H9 (cell line): ENCODE measurements at regions not wholly inside any gene's neighbourhood (a gene's known extent, or its start where the extent isn't known, plus 50 kb on each side); places are given as distances from the start of the nearest gene placed in this dataset.

Experiments
- DNase-seq: peaks from one replicate; pipeline ENCODE4 v3.0.0-alpha.2; 2017
- H2AFZ ChIP-seq: one replicate; pipeline ENCODE4 v1.6.1; 2013; ENCODE audit warnings: mild to moderate bottlenecking, low read length, control low read depth, moderate library complexity
- H2AK5ac ChIP-seq: 2 replicates; pipeline ENCODE4 v1.6.1; 2013; ENCODE audit warnings: low read length, control low read depth, mixed read lengths; ENCODE audit not compliant: insufficient read length
- H2BK120ac ChIP-seq: one replicate; pipeline ENCODE4 v1.6.1; 2013; ENCODE audit warnings: low read depth, mild to moderate bottlenecking, low read length, control low read depth, inconsistent platforms; ENCODE audit not compliant: poor library complexity, severe bottlenecking
- H2BK12ac ChIP-seq: 2 replicates; pipeline ENCODE4 v1.6.1; 2013; ENCODE audit warnings: low read length, control low read depth, mixed read lengths, low read depth; ENCODE audit not compliant: insufficient read length
- H2BK15ac ChIP-seq: 2 replicates; pipeline ENCODE4 v1.6.1; 2013; ENCODE audit warnings: low read depth, low read length, control low read depth
- H2BK20ac ChIP-seq: one replicate; pipeline ENCODE4 v1.6.1; 2013; ENCODE audit warnings: low read depth, mild to moderate bottlenecking, low read length, control low read depth, inconsistent platforms; ENCODE audit not compliant: poor library complexity, severe bottlenecking
- H2BK5ac ChIP-seq: 2 replicates; pipeline ENCODE4 v1.6.1; 2013; ENCODE audit warnings: low read length, control low read depth, mixed read lengths; ENCODE audit not compliant: insufficient read length
- H3K14ac ChIP-seq: 2 replicates; pipeline ENCODE4 v1.6.1; 2013; ENCODE audit warnings: low read length, control low read depth; ENCODE audit not compliant: insufficient read depth
- H3K18ac ChIP-seq: 2 replicates; pipeline ENCODE4 v1.6.1; 2013; ENCODE audit warnings: low read depth, mild to moderate bottlenecking, mixed read lengths, low read length, control low read depth; ENCODE audit not compliant: insufficient read length
- H3K23ac ChIP-seq: 2 replicates; pipeline ENCODE4 v1.6.1; 2013; ENCODE audit warnings: low read length, control low read depth, mixed read lengths, low read depth; ENCODE audit not compliant: insufficient read length
- H3K23me2 ChIP-seq: 2 replicates; pipeline ENCODE4 v1.6.1; 2013; ENCODE audit warnings: low read depth, mild to moderate bottlenecking, mixed read lengths, low read length, control low read depth; ENCODE audit not compliant: insufficient read length, poor library complexity, severe bottlenecking
- H3K27ac ChIP-seq: 2 replicates; pipeline ENCODE4 v1.5.1; 2013; ENCODE audit warnings: low read length, control low read depth, mixed read lengths, low read depth; ENCODE audit not compliant: insufficient read length
- H3K27me3 ChIP-seq: 2 replicates; pipeline ENCODE4 v1.6.1; 2013; ENCODE audit warnings: low read length, control low read depth, inconsistent platforms; ENCODE audit not compliant: insufficient read depth
- H3K4ac ChIP-seq: 2 replicates; pipeline ENCODE4 v1.6.1; 2013; ENCODE audit warnings: low read depth, mild to moderate bottlenecking, control low read depth, inconsistent platforms, low read length, moderate library complexity
- H3K4me1 ChIP-seq: 2 replicates; pipeline ENCODE4 v1.6.1; 2013; ENCODE audit warnings: low read length, control low read depth, inconsistent platforms; ENCODE audit not compliant: insufficient read depth
- H3K4me2 ChIP-seq: 2 replicates; pipeline ENCODE4 v1.6.1; 2013; ENCODE audit warnings: low read length, control low read depth, mixed read lengths; ENCODE audit not compliant: insufficient read length, insufficient read depth
- H3K56ac ChIP-seq: 2 replicates; pipeline ENCODE4 v1.6.1; 2013; ENCODE audit warnings: low read depth, mild to moderate bottlenecking, mixed read lengths, low read length, control low read depth; ENCODE audit not compliant: insufficient read length
- H3K79me1 ChIP-seq: 2 replicates; pipeline ENCODE4 v1.6.1; 2013; ENCODE audit warnings: low read depth, mild to moderate bottlenecking, moderate library complexity, low read length, control low read depth, inconsistent platforms; ENCODE audit not compliant: insufficient read depth, poor library complexity, severe bottlenecking
- H3K79me2 ChIP-seq: 2 replicates; pipeline ENCODE4 v1.6.1; 2013; ENCODE audit warnings: low read length, control low read depth, inconsistent platforms; ENCODE audit not compliant: insufficient read depth
- H3K9ac ChIP-seq: 2 replicates; pipeline ENCODE4 v1.6.1; 2013; ENCODE audit warnings: low read length, control low read depth, mixed read lengths; ENCODE audit not compliant: insufficient read length; ENCODE audit errors: extremely low read depth
- H3K9me3 ChIP-seq: one replicate; pipeline ENCODE4 v1.6.1; 2013; ENCODE audit warnings: low read depth, low read length, inconsistent platforms; ENCODE audit not compliant: control insufficient read depth
- H3T11ph ChIP-seq: one replicate; pipeline ENCODE4 v1.6.1; 2013; ENCODE audit warnings: mild to moderate bottlenecking, low read length, control low read depth, inconsistent platforms
- H4K20me1 ChIP-seq: one replicate; pipeline ENCODE4 v1.6.1; 2013; ENCODE audit not compliant: control insufficient read depth, insufficient read length, insufficient read depth
- H4K5ac ChIP-seq: 2 replicates; pipeline ENCODE4 v1.6.1; 2013; ENCODE audit warnings: low read depth, mild to moderate bottlenecking, mixed read lengths, low read length, control low read depth; ENCODE audit not compliant: insufficient read length
- H4K8ac ChIP-seq: replicated peaks from 2 replicates; pipeline ENCODE4 v1.6.1; 2013; ENCODE audit warnings: low read length, control low read depth, mixed read lengths, low read depth; ENCODE audit not compliant: insufficient read length
- H4K91ac ChIP-seq: 2 replicates; pipeline ENCODE4 v1.6.1; 2013; ENCODE audit warnings: low read depth, mild to moderate bottlenecking, moderate library complexity, mixed read lengths, low read length, control low read depth; ENCODE audit not compliant: insufficient read length
- H3K27ac Mint-ChIP-seq, 3 experiments: 2 replicates in 2 of 3; 3 replicates in 1 of 3; pipeline ENCODE4 v1.8.0; 2020 to 2021; ENCODE audit warnings: mixed read lengths in 3 of 3, mild to moderate bottlenecking in 1 of 3, moderate library complexity in 1 of 3
- H3K27me3 Mint-ChIP-seq: 2 replicates; pipeline ENCODE4 v1.8.0; 2021; ENCODE audit warnings: low read depth, mild to moderate bottlenecking, moderate library complexity, mixed read lengths
- H3K36me3 Mint-ChIP-seq, 3 experiments: 2 replicates in 2 of 3; 3 replicates in 1 of 3; pipeline ENCODE4 v1.8.0; 2020 to 2021; ENCODE audit warnings: low read depth in 3 of 3, mixed read lengths in 3 of 3; ENCODE audit not compliant: insufficient read depth in 1 of 3
- H3K4me1 Mint-ChIP-seq, 2 experiments: 2 replicates each; pipeline ENCODE4 v1.8.0; 2020; ENCODE audit warnings: mixed read lengths in 2 of 2
- H3K4me3 Mint-ChIP-seq, 2 experiments: 2 replicates in 1 of 2; 3 replicates in 1 of 2; pipeline ENCODE4 v1.8.0; 2020 to 2021; ENCODE audit warnings: mild to moderate bottlenecking in 2 of 2, mixed read lengths in 2 of 2, moderate library complexity in 1 of 2
- H3K9me3 Mint-ChIP-seq, 2 experiments: 2 replicates in 1 of 2; 3 replicates in 1 of 2; pipeline ENCODE4 v1.8.0; 2020; ENCODE audit warnings: mild to moderate bottlenecking in 2 of 2, mixed read lengths in 2 of 2, moderate library complexity in 1 of 2
- CTCF ChIP-seq: fragments of 200-600 bp; sonication (generic); conservative IDR thresholded peaks from 3 replicates; pipeline ENCODE4 v1.8.0; 2021; ENCODE audit warnings: antibody characterized with exemption, mild to moderate bottlenecking
- WGBS: extraction: QIAGEN DNeasy Blood & Tissue Kit; methylation state at CpG from one replicate; pipeline ENCODE4 v1.1.7; 2013; ENCODE audit warnings: missing lambda C conversion rate, low lambda C conversion rate, mixed read lengths; ENCODE audit not compliant: insufficient read length; ENCODE audit errors: extremely low coverage; 5-methylcytosine and 5-hydroxymethylcytosine counted together

GRCh38 chr5:127183332-127183731, 107.3 kb upstream of the MEGF10 start:
- H3K4me1 Mint-ChIP-seq = peaks cover 2 to 9% of the 10 kb centered on the region in 2 experiments
- Histone ChIP-seq H3K56ac (no peak overlapping the region), H3K27ac (no peak overlapping the region), H2BK20ac (no peak overlapping the region), H2BK12ac (no peak overlapping the region), H4K91ac (no peak overlapping the region), H3K23me2 (no peaks in the 10 kb centered on the region), H3K79me2 (no peaks in the 10 kb centered on the region), H3K14ac (no peak overlapping the region), H3K9me3 (no peaks in the 10 kb centered on the region), H3K4me1 (no peaks in the 10 kb centered on the region), H3K79me1 (no peaks in the 10 kb centered on the region), H2AK5ac (no peak overlapping the region), H4K8ac (no peak overlapping the region), H2BK120ac (no peak overlapping the region), H3K4me2 (no peak overlapping the region), H2BK5ac (no peak overlapping the region), H3K18ac (no peak overlapping the region), H3K4ac (no peak overlapping the region), H2BK15ac (no peak overlapping the region), H4K5ac (no peak overlapping the region), H2AFZ (no peak overlapping the region), H3K23ac (no peak overlapping the region), H3T11ph (no peak overlapping the region), H3K9ac (no peak overlapping the region), H4K20me1 (no peaks in the 10 kb centered on the region), H3K27me3 (no peaks in the 10 kb centered on the region)
- no peak for TF ChIP-seq CTCF
- no CpG with 5 or more reads among the region's 7 CpGs for WGBS
- H3K9me3 Mint-ChIP-seq = peaks cover 0 to 3% of the 10 kb centered on the region in 2 experiments; a peak in 1 of 5 replicates
- H3K27me3 Mint-ChIP-seq = no peaks in the 10 kb centered on the region
- no peak for DNase-seq
- H3K27ac Mint-ChIP-seq = no peak overlapping the region; a peak in 1 of 7 replicates
- no peak overlapping the region for H3K4me3 Mint-ChIP-seq
- H3K36me3 Mint-ChIP-seq = no peaks in the 10 kb centered on the region; a peak in 1 of 7 replicates
